Endothelial cell of umbilical vein (primary cell): ENCODE measurements at regions not wholly inside any gene's neighbourhood (a gene's known extent, or its start where the extent isn't known, plus 50 kb on each side); places are given as distances from the start of the nearest gene placed in this dataset.
A peak's percentile ranks its signal among the peaks of the same experiment; 100 is the strongest.

ENCODE experiments used
- BruUV-seq: library from RNA; stranded (reverse); fragments of 400-500 nt; replicated peaks from 2 replicates; lab custom pipeline; 2021; lab: Mats Ljungman, UMichigan
- CTCF ChIA-PET: fragments of 300-600, 350-600 bp; sonication (Branson Sonifier 250); formaldehyde crosslinking; loops from one replicate; lab custom pipeline; 2021; ENCODE audit warnings: antibody characterized with exemption, inconsistent platforms; lab: Charles Lee
- POLR2A ChIA-PET: fragments of 300-600, 350-600 bp; sonication (Branson Sonifier 250); formaldehyde crosslinking; loops from one replicate; lab custom pipeline; 2021; ENCODE audit warnings: antibody characterized with exemption, inconsistent platforms; lab: Charles Lee
- DNase-seq: peaks from one replicate; pipeline ENCODE4 v3.0.0-alpha.2; 2011; ENCODE audit warnings: low read depth, low spot score
- FAIRE-seq: peaks from 2 replicates; lab custom pipeline; 2011; peaks lifted over from hg19 to GRCh38; lab: Jason Lieb, UNC
- H2AFZ ChIP-seq: 2 replicates; pipeline ENCODE4 v1.6.0; 2012; ENCODE audit warnings: low read depth, low read length, control low read depth, inconsistent platforms
- H3K27ac ChIP-seq: 2 replicates; pipeline ENCODE4 v1.5.1; 2011; ENCODE audit warnings: low read depth, mild to moderate bottlenecking, control low read depth, low read length, moderate library complexity; ENCODE audit not compliant: insufficient read depth
- H3K27me3 ChIP-seq, 2 experiments: 2 replicates each; pipeline versions ENCODE4 v1.6.0 to v1.6.1; 2011; ENCODE audit warnings: low read length in 2 of 2, mixed read lengths in 1 of 2; ENCODE audit not compliant: control insufficient read depth in 2 of 2, insufficient read depth in 2 of 2
- H3K36me3 ChIP-seq, 2 experiments: 2 replicates in 1 of 2; 3 replicates in 1 of 2; pipeline ENCODE4 v1.5.1; 2011; ENCODE audit warnings: low read length in 2 of 2, mild to moderate bottlenecking in 1 of 2, moderate library complexity in 1 of 2; ENCODE audit not compliant: control insufficient read depth in 2 of 2, insufficient read depth in 2 of 2; ENCODE audit errors: extremely low read depth in 1 of 2
- H3K4me1 ChIP-seq: 3 replicates; pipeline ENCODE4 v1.5.1; 2011; ENCODE audit warnings: mild to moderate bottlenecking, low read length; ENCODE audit not compliant: control insufficient read depth, insufficient read depth; ENCODE audit errors: extremely low read depth
- H3K4me2 ChIP-seq: 2 replicates; pipeline ENCODE4 v1.6.1; 2011; ENCODE audit warnings: low read length, control low read depth, mixed read lengths; ENCODE audit not compliant: insufficient read depth
- H3K4me3 ChIP-seq, 3 experiments: fragments of 200-600 bp in 1 of 3; sonication (generic), shearing (Covaris generic) in 1 of 3; replicated peaks in 1 of 3; 2 replicates each; pipeline ENCODE4 v1.5.1; 2011 to 2016; ENCODE audit warnings: control low read depth in 3 of 3, low read length in 3 of 3, mild to moderate bottlenecking in 2 of 3, inconsistent platforms in 1 of 3, low read depth in 1 of 3, moderate library complexity in 1 of 3; ENCODE audit not compliant: insufficient read depth in 1 of 3
- H3K79me2 ChIP-seq: 2 replicates; pipeline ENCODE4 v1.6.0; 2012; ENCODE audit warnings: low read length, inconsistent platforms; ENCODE audit not compliant: control insufficient read depth, insufficient read depth
- H3K9ac ChIP-seq: replicated peaks from 2 replicates; pipeline ENCODE3; 2011; ENCODE audit warnings: low read length, control low read depth; ENCODE audit not compliant: insufficient read depth; ENCODE audit errors: extremely low read depth
- H3K9me1 ChIP-seq: replicated peaks from 3 replicates; pipeline ENCODE4 v1.6.0; 2011; ENCODE audit warnings: mild to moderate bottlenecking, low read length; ENCODE audit not compliant: control insufficient read depth, insufficient read depth; ENCODE audit errors: extremely low read depth
- H3K9me3 ChIP-seq: replicated peaks from 2 replicates; pipeline ENCODE4 v1.5.1; 2012; ENCODE audit warnings: low read length, inconsistent platforms; ENCODE audit not compliant: control insufficient read depth, insufficient read depth
- H4K20me1 ChIP-seq: replicated peaks from 2 replicates; pipeline ENCODE3; 2011; ENCODE audit warnings: mild to moderate bottlenecking, low read length; ENCODE audit not compliant: control insufficient read depth, insufficient read depth; ENCODE audit errors: extremely low read depth
- CTCF ChIP-seq, 2 donors: IDR thresholded peaks; 1 replicate in 1 of 2; 2 replicates in 1 of 2; pipeline ENCODE4 v1.5.1; 2011; ENCODE audit warnings: low read length in 2 of 2, mild to moderate bottlenecking in 2 of 2, moderate library complexity in 2 of 2, control low read depth in 1 of 2, inconsistent platforms in 1 of 2, low read depth in 1 of 2; ENCODE audit not compliant: insufficient read depth in 1 of 2; ENCODE audit errors: extremely low read depth in 1 of 2
- EZH2 ChIP-seq: IDR thresholded peaks from 2 replicates; pipeline ENCODE4 v1.6.1; 2012; ENCODE audit warnings: borderline replicate concordance, low read depth, mild to moderate bottlenecking, moderate library complexity, low read length, inconsistent platforms; ENCODE audit not compliant: severe bottlenecking
- FOS ChIP-seq: IDR thresholded peaks from 2 replicates; pipeline ENCODE4 v1.6.1; 2011; ENCODE audit warnings: mild to moderate bottlenecking, low read length, moderate library complexity, borderline replicate concordance; ENCODE audit not compliant: insufficient read depth
- GATA2 ChIP-seq: IDR thresholded peaks from 2 replicates; pipeline ENCODE4 v1.7.0; 2011; ENCODE audit warnings: low read depth, mild to moderate bottlenecking, moderate library complexity, mixed read lengths, low read length; ENCODE audit not compliant: insufficient read length, insufficient read depth
- MAX ChIP-seq: IDR thresholded peaks from 2 replicates; pipeline ENCODE4 v1.6.1; 2011; ENCODE audit not compliant: insufficient read depth, insufficient read length
- MYC ChIP-seq: IDR thresholded peaks from one replicate; pipeline ENCODE4 v1.6.1; 2011; ENCODE audit warnings: mild to moderate bottlenecking, low read depth, low read length
- POLR2A ChIP-seq: IDR thresholded peaks from 2 replicates; pipeline ENCODE4 v1.6.1; 2012; ENCODE audit warnings: low read depth, mild to moderate bottlenecking, control low read depth, low read length
- POLR2AphosphoS5 ChIP-seq: IDR thresholded peaks from 2 replicates; pipeline ENCODE4 v1.6.1; 2012; ENCODE audit warnings: low read depth, mild to moderate bottlenecking, control low read depth, low read length, moderate library complexity; ENCODE audit not compliant: insufficient read depth
- dilution Hi-C: fragments of 300-500 bp; cut with MboI; formaldehyde crosslinking; loops from one replicate; pipeline ENCODE4 v1.15.0; 2019; ENCODE audit warnings: low sequenced_read_pairs; ENCODE audit not compliant: extremely low pct_ligation_motif_present
- intact Hi-C: fragments of 100-400 bp; cut with micrococcal nuclease; formaldehyde crosslinking; loops from one replicate; pipeline ENCODE4 v1.10.0; 2022

- intact Hi-C loops (loop anchor here (1.0 to 5.0 kb wide), 2 partner anchors 12 to 113 kb away; a partner anchor contains a TSS), dilution Hi-C loops (no loop called here)
- H3K9ac ChIP-seq, result peak overlapping the region; percentile 82
- FAIRE-seq (peak; percentile 28), DNase-seq (peak; percentile 42)
- H3K4me3 ChIP-seq, result peak overlapping the region in 2 of 3 experiments; percentile 62 to 89
- peaks cover 8% of the 10 kb centered on the region for H3K4me1 ChIP-seq
- no peaks in the 10 kb centered on the region for H3K27me3 ChIP-seq
- peak overlapping the region; percentile 40 for H2AFZ ChIP-seq
- no peak for TF ChIP-seq MYC
- no peak for TF ChIP-seq POLR2AphosphoS5
- no peak for TF ChIP-seq GATA2
- TF ChIP-seq CTCF (IDR thresholded peaks at IDR 0.05; ENCODE audit: extremely low read depth in 1 of 2, insufficient read depth in 1 of 2, low read depth in 1 of 2, low read length in 2 of 2), result no peak
- no peak for TF ChIP-seq POLR2A
- TF ChIP-seq EZH2, result no peak
- TF ChIP-seq FOS, result no peak
- no peak for TF ChIP-seq MAX
- H3K36me3 ChIP-seq, result no peaks in the 10 kb centered on the region
- H3K79me2 ChIP-seq, result no peaks in the 10 kb centered on the region
- BruUV-seq, result no TSS peak
- no peaks in the 10 kb centered on the region for H3K9me1 ChIP-seq
- H3K4me2 ChIP-seq, result peak overlapping the region; percentile 96
- ChIA-PET POLR2A (interaction anchor here (0.6 to 6.3 kb wide), 12 partner anchors 13 to 584 kb away, joined by 3 to 265 read pairs (median 20); a partner anchor contains a TSS), CTCF (interaction anchor here (0.7 to 3.0 kb wide), 13 partner anchors 8 to 436 kb away, joined by 3 to 28 read pairs (median 6); partner anchors contain the start of gene ABT1)
- H4K20me1 ChIP-seq, result no peaks in the 10 kb centered on the region
- no peaks in the 10 kb centered on the region for H3K9me3 ChIP-seq
- peak overlapping the region; percentile 46 for H3K27ac ChIP-seq
Measured at GRCh38 chr6:26159357-26160273, 72.4 kb downstream of the HFE start.
